AG08395 (cell line): ENCODE measurements at regions not wholly inside any gene's neighbourhood (a gene's known extent, or its start where the extent isn't known, plus 50 kb on each side); places are given as distances from the start of the nearest gene placed in this dataset.
"Not testable (repeated sequence)": the region's sequence is repeated elsewhere in the genome, so short reads cannot be mapped to it uniquely, and the experiment has no call there.

Source experiments
- DNase-seq: peaks from one replicate; pipeline ENCODE4 v3.0.0; 2012; ENCODE audit warnings: mixed read lengths, low spot score

DNA sequence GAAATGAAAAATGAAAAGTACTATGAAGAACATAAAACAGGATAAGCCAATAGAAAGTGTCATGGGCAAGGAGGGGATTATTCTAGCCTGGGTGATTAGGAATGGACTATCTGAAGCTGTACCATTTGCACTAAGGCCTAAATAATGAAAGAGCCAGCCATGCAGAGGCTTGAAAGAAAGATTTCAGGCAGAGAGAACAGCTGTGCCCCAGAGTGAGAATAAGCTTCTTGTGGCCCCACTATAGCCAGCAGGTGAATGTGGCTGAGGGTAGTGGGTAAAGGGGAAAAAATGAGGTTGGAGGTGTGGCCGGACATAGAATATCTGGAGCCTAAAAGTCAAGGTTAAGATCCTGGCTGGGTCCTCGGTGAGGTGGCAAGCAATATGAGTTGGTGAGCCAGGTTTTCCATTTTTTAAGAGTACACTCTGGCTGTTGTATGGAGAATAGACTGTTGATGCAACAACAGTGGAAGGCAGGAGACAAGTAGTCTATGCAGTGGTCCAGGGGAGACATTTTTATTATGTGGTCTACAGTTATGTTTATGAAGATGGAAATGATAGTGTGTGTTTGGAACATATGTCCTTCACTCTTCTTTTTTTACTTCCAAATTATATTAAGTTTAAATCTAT, 135.2 kb upstream of the SETBP1 start:
- DNase-seq: no peak

DNA sequence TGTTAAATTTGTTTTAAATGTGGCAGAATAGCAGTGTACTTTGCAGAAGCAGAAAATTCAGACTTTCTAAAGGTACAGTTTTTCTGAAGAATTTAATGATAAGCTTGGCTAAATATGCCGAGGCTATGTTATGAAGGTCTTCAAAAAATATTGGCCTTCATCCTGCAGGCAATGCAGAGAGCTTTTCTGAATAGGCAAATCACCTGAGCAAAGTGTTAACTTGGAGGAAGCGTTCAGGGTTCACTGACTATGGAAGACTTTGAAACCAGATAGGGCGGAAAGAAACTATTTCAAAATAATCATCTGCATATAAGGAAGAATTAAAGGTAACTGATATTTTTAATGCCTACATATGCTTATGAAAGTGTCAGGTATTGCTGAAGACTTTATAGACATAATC, 133.7 kb upstream of the SETBP1 start:
- no peak for DNase-seq

GRCh38 chr18:44548291-44549221, 132.1 kb upstream of the SETBP1 start:
- peak; percentile 40 for DNase-seq

DNA sequence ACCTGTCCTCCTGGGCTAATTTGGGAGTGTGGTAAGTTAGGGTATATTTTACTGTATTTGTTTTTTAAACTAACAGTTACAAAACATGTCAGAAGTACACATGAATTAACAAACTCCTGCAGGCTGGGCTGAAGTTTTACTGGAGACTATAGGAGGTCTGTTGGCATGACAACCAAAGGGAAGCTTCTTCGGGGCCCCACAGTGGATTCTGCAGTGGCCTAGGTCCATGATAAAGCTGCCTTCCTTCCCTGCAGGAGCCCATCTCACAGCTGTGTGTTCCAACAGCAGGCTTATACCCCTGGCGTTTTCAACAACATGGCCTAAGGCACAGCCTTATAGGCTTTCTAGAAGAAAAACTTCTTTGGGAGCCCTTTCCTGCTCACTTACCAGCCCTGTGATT, 128.0 kb upstream of the SETBP1 start:
- no peak for DNase-seq

- no peak for DNase-seq
Observed at GRCh38 chr18:44556296-44556695, 124.4 kb upstream of the SETBP1 start.

DNA sequence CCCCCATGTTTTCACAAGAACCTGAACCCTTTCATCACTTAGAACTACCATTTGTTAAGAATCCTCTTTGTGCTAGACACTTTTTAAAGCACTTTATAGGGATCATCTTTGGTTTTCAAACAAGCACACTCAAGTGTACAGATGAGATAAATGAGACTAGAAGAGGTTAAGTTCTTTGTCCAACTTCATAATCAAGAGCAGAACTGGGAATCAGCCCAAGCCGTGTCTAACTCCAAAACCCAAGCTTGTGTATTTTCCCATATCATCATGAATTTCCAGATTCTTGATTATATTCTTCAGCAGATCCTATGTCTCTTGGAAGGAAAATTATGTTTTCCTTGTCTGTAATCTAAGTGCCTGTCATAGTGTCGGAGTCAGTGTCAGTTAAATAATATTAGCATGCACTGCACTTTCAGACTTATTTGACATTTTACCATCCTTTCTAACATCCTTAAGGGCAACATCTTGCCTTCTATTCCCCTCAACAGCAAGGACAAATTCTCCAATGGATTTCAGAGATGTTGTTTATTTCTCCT, 123.0 kb upstream of the SETBP1 start:
- no peak for DNase-seq

DNA sequence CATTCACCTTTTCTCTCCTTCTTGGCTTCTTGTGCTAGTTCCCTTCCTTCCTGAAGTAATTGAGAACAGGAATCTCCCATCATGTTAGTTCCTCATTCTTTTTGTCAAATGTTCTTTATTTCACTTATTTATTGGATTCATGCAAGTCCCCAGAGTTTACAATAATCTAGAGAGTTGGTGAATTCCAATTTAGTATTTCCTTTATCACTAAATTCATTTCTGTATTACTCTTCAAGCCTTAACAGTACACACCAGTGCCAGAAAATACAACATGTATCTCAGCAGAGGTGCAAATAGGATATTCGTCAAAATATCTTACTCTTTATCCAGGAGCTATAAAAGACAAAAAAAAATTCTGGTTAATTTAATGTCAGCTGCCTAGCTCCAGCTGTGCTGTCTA, 121.9 kb upstream of the SETBP1 start:
- DNase-seq: no peak

GRCh38 chr18:44562986-44563385, 117.7 kb upstream of the SETBP1 start:
- DNase-seq: no peak

DNA sequence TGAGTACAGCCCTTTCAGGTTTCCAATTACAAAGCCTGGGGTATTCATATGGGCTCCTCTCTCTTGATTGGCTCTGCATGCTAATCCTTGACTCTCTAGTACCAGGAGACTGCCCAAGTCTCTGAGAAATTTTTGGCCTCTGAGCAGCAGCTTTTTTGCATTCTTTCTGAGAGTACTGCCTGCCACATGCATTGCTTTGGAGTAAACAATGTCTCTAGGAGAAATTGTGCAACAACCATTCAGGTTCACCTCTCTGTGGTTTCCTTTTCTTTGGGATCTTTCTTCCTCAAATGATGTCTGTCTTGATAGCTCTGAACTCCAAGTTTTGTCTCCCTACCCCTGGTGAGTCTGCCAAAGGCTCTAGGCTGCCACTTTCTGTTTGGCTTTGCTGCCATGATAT, 115.8 kb upstream of the SETBP1 start:
- DNase-seq: peak; percentile 77

- no peak for DNase-seq
Observed at GRCh38 chr18:44568342-44568741, 112.3 kb upstream of the SETBP1 start.

- DNase-seq: no peak
Observed at GRCh38 chr18:44568986-44569385, 111.7 kb upstream of the SETBP1 start.

DNA sequence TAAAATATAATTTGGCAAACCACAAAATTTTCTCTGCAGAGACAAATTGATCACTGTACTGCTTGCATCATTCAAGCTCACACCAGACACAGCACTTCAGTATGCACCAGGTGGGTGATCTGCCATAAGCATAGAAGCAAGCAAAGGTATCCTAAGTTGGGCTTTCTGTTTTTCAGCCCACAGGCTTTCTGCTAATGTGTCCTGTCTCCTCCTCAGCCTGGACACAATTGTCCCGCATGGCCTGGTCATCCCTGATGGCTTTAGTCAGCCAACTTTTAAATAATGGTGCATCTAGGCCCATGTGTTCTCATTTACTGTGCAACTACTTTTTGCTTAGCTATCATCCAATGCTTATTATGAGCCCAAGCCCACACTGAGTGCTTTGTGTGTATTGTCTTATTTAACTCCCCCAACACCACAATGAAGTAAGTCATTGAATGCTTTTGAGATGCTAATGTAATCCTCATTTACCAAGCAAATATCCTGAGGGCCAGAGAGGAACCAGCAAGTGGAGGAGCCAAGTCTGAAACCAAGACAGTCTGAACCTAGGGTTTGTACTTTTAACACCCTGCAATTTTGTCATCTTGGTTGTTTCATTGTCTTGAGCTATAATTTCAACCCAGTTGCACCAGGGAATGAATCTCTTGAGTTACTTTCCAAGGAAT, 111.2 kb upstream of the SETBP1 start:
- no peak for DNase-seq

DNA sequence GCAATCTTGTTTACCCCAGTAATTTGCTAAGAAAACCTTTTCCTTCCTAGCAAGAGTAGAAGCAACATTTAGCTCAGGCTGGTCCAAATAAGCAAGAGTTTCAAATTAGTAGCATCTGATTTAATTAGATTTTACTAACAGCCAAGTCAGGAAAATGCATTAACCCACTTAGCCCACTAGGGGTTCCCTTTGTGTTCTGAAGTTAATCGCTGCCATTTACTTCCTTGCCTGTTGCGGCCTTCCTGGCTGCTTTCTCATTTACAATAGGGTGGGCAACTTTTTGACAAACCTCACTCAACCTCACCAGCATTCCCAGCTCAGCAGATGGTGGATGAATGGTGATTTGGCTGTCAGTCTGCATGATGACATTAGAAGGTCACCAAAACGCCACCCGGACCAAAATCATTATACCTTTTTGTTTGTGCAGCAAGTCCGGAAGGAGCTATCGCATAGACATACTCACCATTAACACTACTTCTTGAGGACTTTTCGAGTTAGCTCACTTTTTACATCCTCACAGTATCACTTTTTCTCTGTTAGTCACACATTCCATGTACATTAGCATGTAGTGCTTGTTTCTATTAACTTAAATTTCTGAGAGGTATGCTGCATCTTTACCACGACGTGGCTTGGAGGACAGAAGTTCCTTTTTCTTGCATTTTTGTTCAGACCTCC, 101.5 kb upstream of the SETBP1 start:
- peak; percentile 32 for DNase-seq

DNA sequence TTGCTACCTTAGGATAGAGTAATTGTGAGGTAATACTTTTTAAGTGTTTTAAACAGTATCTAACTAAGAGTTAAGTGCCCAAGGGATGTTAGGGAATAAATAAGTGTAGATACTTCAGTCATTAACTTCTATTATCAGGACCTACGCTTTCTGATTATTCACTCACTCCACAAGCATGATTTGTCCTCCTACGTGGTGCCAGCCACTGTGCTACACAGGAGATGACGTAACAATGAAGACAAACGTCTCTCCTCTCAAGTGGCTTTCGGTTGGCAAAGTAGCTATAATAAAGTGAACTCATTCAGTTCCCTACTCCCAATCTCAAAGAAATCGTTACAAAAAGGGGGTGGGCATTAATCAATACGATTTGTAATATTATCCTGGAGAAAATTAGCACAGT, 100.9 kb upstream of the SETBP1 start:
- no peak for DNase-seq

DNA sequence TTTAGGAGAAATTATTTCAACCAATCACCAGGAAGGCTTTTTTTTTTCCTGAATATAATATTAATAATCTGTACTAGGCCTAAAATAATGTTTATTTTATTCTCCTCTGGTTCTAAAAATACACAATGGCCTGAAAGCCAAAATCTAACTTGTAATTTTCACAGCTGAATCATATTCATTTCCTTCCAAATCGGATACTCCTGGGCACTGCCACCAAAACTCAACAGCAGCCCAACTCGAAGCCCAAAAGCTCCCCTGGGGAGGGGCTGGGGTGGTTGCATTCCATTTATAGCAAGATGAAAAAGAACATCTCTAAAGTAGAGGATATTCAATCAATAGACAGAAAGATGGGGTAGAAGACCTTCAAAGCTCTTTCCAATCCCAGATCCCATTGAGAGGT, 100.5 kb upstream of the SETBP1 start:
- no peak for DNase-seq

DNA sequence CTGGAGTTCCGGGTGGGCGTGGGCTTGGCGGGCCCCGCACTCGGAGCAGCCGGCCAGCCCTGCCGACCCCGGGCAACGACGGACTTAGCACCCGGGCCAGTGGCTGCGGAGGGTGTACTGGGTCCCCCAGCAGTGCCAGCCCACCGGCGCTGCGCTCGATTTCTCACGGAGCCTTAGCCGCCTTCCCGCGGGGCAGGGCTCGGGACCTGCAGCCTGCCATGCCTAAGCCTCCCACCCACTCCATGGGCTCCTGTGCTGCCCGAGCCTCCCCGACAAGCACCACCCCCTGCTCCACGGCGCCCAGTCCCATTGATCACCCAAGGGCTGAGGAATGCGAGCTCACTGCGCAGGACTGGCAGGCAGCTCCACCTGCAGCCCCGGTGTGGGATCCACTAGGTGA, 99.9 kb upstream of the SETBP1 start:
- DNase-seq: not testable (repeated sequence)

DNA sequence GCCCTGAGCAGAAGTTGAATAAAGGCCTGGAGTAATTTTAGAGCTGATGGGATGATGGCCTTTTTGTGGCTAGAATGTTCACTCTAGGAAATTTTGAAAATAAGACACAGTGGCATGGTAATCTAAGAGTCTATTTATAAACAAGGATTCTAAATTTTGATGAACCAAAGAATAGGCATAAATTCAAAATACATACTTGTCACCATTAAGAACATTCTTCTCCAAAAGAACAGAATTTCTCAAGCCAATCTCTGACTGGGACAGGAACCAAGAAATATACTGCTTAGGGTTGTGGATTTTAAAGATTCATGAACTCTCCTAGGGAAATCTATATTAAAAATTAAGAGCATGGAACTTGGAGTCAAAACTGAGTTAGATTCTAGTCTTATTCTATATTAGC, 98.2 kb upstream of the SETBP1 start:
- no peak for DNase-seq

DNA sequence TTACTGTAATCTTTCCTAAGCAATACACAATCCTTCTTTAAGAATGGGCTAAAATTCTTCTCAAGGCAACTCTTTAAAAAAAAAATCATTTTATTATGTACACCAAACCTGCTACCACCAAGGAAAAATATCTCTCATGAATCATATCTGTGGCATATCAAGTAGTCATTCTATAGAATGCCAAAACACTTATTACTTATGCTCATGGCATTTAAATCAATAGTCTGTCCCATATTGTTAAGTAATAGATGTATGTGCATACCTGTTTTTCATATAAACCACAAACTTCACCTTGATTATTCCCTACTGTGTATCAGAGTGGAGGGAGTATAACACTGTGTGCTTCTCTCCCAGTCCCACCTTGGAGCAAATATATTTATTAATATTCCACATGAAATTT, 95.8 kb upstream of the SETBP1 start:
- DNase-seq: no peak

DNA sequence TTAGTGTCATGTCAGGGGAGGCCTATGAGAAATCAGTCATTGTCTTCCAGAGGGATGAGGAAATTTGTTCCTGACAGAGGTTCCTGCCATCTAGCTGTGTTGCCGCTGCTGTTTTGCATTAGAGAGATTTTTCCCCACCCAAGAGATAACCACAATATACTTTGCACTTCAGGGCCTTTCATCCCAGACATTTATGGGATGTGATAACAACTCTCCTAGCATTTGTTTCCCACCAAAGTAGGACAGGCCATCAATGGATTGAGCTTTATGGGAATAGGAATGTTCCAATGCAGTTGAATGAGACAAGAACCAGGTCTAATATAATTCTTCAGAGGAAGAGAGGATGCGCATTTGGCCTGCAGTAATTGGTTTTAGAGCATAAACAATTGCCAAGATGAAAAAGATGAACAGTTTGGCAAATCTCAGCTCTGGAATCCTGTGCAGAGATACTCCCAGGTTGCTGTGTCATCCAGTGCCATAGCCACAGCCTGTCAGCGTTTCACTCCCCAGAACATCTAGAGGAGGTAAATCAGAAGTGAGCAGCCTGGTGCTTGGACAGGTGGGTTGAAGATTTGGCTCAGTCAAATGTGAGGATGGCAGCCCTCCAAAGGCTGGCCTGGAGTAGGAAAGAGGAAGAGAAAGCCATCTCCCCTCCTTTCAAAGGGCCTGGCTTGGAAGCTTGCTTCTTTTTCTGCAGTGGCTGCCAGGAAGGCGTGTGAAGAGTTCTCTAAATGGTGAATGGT, 93.7 kb upstream of the SETBP1 start:
- DNase-seq: no peak

GRCh38 chr18:44588508-44588907, 92.2 kb upstream of the SETBP1 start:
- DNase-seq: no peak

- peak; percentile 66 for DNase-seq
Observed at GRCh38 chr18:44589693-44590355, 90.9 kb upstream of the SETBP1 start.
